Muscle of leg (tissue), 3 donors: ENCODE measurements at regions not wholly inside any gene's neighbourhood (a gene's known extent, or its start where the extent isn't known, plus 50 kb on each side); places are given as distances from the start of the nearest gene placed in this dataset.

ENCODE experiments used
- DNase-seq: peaks from one replicate; pipeline ENCODE4 v3.0.0; 2013
- H3K27ac ChIP-seq: one replicate; pipeline ENCODE4 v1.5.1; 2013; ENCODE audit warnings: mild to moderate bottlenecking, low read length, control low read depth
- H3K27me3 ChIP-seq: one replicate; pipeline ENCODE4 v1.6.1; 2013; ENCODE audit warnings: low read length; ENCODE audit not compliant: control insufficient read depth, insufficient read depth
- H3K36me3 ChIP-seq: one replicate; pipeline ENCODE4 v1.6.1; 2013; ENCODE audit warnings: low read length; ENCODE audit not compliant: control insufficient read depth, insufficient read depth
- H3K4me1 ChIP-seq: one replicate; pipeline ENCODE4 v1.6.1; 2013; ENCODE audit warnings: low read length; ENCODE audit not compliant: control insufficient read depth, insufficient read depth
- H3K4me3 ChIP-seq: one replicate; pipeline ENCODE4 v1.5.1; 2013; ENCODE audit warnings: low read length, control low read depth
- H3K9me3 ChIP-seq: replicated peaks from 2 replicates; pipeline ENCODE4 v1.6.1; 2013; ENCODE audit warnings: low read depth, low read length; ENCODE audit not compliant: control insufficient read depth
- WGBS: methylation state at CpG from one replicate; pipeline ENCODE4 v1.1.5; 2013; ENCODE audit warnings: missing lambda C conversion rate; ENCODE audit not compliant: insufficient coverage; 5-methylcytosine and 5-hydroxymethylcytosine counted together

GRCh38 chr10:112895292-112895691, 54.8 kb upstream of the TCF7L2 start:
- Histone ChIP-seq H3K4me3 (no peak overlapping the region), H3K36me3 (no peaks in the 10 kb centered on the region), H3K9me3 (no peaks in the 10 kb centered on the region), H3K4me1 (peaks cover 4% of the 10 kb centered on the region), H3K27ac (no peak overlapping the region), H3K27me3 (no peaks in the 10 kb centered on the region)
- WGBS: 76% methylated on average over 3 of the region's 4 CpGs
- DNase-seq: no peak

DNA sequence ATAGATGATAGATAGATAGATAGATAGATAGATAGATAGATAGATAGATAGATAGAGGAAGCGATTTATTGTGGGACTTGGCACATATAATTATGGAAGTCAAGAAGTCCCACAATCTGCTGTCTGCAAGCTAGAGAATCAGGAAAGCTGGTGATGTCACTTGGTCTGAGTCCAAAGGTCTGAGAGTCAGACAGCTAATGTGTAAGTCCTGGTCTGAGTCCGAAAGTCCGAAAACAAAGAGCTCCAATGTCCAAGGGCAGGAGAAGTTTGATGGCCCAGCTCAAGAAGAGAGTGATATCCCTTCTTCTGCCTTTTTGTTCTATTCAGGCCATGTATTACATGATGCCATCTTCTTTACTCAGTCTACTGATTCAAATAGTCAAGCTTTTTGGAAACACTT, 53.8 kb upstream of the TCF7L2 start:
- H3K36me3 ChIP-seq: no peaks in the 10 kb centered on the region
- H3K27me3 ChIP-seq: no peaks in the 10 kb centered on the region
- no peak overlapping the region for H3K4me3 ChIP-seq
- H3K27ac ChIP-seq: no peak overlapping the region
- H3K9me3 ChIP-seq: no peaks in the 10 kb centered on the region
- no peak for DNase-seq
- H3K4me1 ChIP-seq: peaks cover 4% of the 10 kb centered on the region
- 100% methylated on average over 3 of the region's 3 CpGs for WGBS

GRCh38 chr10:112896722-112897121, 53.3 kb upstream of the TCF7L2 start:
- H3K4me3 ChIP-seq: no peak overlapping the region
- H3K27ac ChIP-seq: no peak overlapping the region
- no peaks in the 10 kb centered on the region for H3K36me3 ChIP-seq
- H3K4me1 ChIP-seq: peaks cover 4% of the 10 kb centered on the region
- WGBS: 86% methylated on average over 2 of the region's 5 CpGs
- H3K9me3 ChIP-seq: no peaks in the 10 kb centered on the region
- no peaks in the 10 kb centered on the region for H3K27me3 ChIP-seq
- no peak for DNase-seq

DNA sequence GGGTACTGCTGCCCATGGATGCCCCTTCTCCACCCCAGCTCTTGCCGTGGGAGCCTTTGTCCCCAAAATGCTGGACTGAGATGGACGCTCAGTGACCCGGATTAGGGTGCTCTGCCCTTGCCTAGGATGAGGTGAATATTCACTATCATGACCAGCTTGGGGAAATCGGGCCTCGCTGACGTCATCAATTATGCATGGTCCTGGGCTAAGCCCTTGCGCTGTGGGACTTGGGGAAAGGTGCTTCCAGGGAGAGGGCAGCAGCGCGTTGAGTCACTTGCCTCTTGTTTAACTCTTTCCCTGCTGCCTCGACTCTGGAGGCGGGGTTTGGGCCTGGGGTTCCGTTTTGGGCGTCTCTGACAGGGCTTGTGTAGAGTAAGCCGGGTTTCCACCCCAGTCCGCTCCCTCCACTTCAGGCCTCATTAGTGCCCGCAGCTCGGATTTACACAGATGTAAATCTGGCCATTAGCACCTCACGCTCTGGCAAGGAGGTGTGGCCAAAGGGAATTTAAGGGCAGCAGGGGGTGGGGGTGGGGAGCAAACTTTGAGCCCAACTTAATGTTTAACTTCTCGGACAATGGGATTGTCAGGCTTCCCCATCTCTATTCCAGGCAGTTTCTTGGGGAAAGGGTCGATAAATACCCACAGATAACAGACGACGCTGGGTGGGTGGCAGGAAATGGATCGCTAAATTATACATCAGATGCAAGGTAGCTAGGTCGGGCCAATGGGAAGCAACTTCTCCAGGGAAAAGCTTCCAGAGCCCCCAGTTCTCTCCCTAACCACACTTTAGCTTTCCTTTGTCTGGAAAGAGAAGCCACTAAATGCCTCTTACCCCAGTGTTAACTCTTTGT, 51.3 kb upstream of the TCF7L2 start:
- Histone ChIP-seq H3K27ac (no peak overlapping the region), H3K4me3 (no peak overlapping the region), H3K9me3 (no peaks in the 10 kb centered on the region), H3K27me3 (no peaks in the 10 kb centered on the region), H3K36me3 (no peaks in the 10 kb centered on the region), H3K4me1 (peaks cover 4% of the 10 kb centered on the region)
- DNase-seq: peak; percentile 20
- WGBS: 15% methylated on average over 6 of the region's 24 CpGs

DNA sequence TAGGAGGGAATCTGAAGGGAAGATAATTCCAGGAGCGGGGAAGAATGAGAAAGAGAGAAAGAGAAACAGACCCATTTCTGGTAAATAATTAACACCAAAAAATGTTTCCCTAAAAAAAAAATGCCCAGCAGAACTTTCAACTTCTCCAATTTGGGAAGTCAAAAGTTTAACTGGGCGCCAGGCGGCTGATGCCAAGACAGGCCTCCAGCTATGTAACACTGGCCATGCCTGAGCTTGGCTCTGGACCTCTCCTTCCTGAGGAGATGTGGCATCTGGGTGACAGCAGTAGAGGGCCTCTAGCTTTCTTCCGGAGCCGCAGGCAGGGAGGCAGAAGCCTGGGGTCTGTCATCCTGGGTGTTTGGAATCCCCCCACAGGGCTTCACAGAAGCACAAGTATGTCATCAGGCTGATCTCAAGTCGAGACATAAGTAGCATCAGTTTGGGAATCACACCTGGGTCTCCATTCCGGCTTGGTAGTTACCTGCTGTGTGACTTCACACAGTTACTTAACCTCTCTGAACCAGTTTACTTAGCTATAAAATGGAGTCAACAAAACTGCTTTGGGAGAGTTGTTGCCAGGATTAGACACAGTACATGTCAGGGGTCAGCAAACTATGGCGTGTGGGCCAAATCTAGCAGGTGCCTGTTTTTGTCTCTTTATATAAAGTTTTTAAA, 50.5 kb upstream of the TCF7L2 start:
- Histone ChIP-seq H3K9me3 (no peaks in the 10 kb centered on the region), H3K4me1 (peaks cover 4% of the 10 kb centered on the region), H3K27ac (no peak overlapping the region), H3K4me3 (no peak overlapping the region), H3K36me3 (no peaks in the 10 kb centered on the region), H3K27me3 (no peaks in the 10 kb centered on the region)
- no peak for DNase-seq
- WGBS: 87% methylated on average over 2 of the region's 8 CpGs
